HuH-7.5 (cell line): ENCODE measurements at regions not wholly inside any gene's neighbourhood (a gene's known extent, or its start where the extent isn't known, plus 50 kb on each side); places are given as distances from the start of the nearest gene placed in this dataset.

Experiments used
- DNase-seq: peaks from one replicate; pipeline ENCODE4 v3.0.0; 2011; ENCODE audit warnings: low spot score

- DNase-seq: no peak
Observed at GRCh38 chr5:13477118-13477737, 467.3 kb downstream of the DNAH5 start.

GRCh38 chr5:13472842-13473241, 471.6 kb downstream of the DNAH5 start:
- DNase-seq: no peak

- no peak for DNase-seq
Observed at GRCh38 chr5:13470975-13471374, 473.5 kb downstream of the DNAH5 start.

GRCh38 chr5:13470263-13470662, 474.2 kb downstream of the DNAH5 start:
- DNase-seq: no peak

GRCh38 chr5:13464532-13465193, 479.8 kb downstream of the DNAH5 start:
- no peak for DNase-seq

- no peak for DNase-seq
Observed at GRCh38 chr5:13460587-13460986, 483.9 kb downstream of the DNAH5 start.

GRCh38 chr5:13454050-13454449, 490.4 kb downstream of the DNAH5 start:
- no peak for DNase-seq

GRCh38 chr5:13448843-13449242, 495.6 kb downstream of the DNAH5 start:
- no peak for DNase-seq

GRCh38 chr5:13439430-13439829, 505.1 kb downstream of the DNAH5 start:
- no peak for DNase-seq

GRCh38 chr5:13427827-13428557, 516.5 kb downstream of the DNAH5 start:
- no peak for DNase-seq

GRCh38 chr5:13412040-13412595, 532.4 kb downstream of the DNAH5 start:
- no peak for DNase-seq

- no peak for DNase-seq
Observed at GRCh38 chr5:13408616-13409015, 535.9 kb downstream of the DNAH5 start.

- DNase-seq: no peak
Observed at GRCh38 chr5:13403351-13403750, 541.1 kb downstream of the DNAH5 start.

- no peak for DNase-seq
Observed at GRCh38 chr5:13385066-13385465, 559.4 kb downstream of the DNAH5 start.

- no peak for DNase-seq
Observed at GRCh38 chr5:13382232-13382631, 562.3 kb downstream of the DNAH5 start.

GRCh38 chr5:13378091-13378490, 566.4 kb downstream of the DNAH5 start:
- DNase-seq: no peak

GRCh38 chr5:13359344-13359743, 585.1 kb downstream of the DNAH5 start:
- DNase-seq: no peak

GRCh38 chr5:13358342-13358741, 586.1 kb downstream of the DNAH5 start:
- DNase-seq: no peak

- DNase-seq: no peak
Observed at GRCh38 chr5:13357929-13358328, 586.6 kb downstream of the DNAH5 start.

GRCh38 chr5:13356226-13356625, 588.3 kb downstream of the DNAH5 start:
- DNase-seq: no peak

- DNase-seq: no peak
Observed at GRCh38 chr5:13354611-13355010, 589.9 kb downstream of the DNAH5 start.

- DNase-seq: no peak
Observed at GRCh38 chr5:13350767-13351166, 593.7 kb downstream of the DNAH5 start.

- no peak for DNase-seq
Observed at GRCh38 chr5:13348568-13348967, 595.9 kb downstream of the DNAH5 start.
